CD4-positive, alpha-beta T cell treated with Interferon alpha-2 for 1 hour (primary cell): ENCODE measurements at regions not wholly inside any gene's neighbourhood (a gene's known extent, or its start where the extent isn't known, plus 50 kb on each side); places are given as distances from the start of the nearest gene placed in this dataset.
A peak's percentile ranks its signal among the peaks of the same experiment; 100 is the strongest.
"Not testable (repeated sequence)": the region's sequence is repeated elsewhere in the genome, so short reads cannot be mapped to it uniquely, and the experiment has no call there.

Source experiments
- DNase-seq, 2 donors: peaks; one replicate each; pipeline ENCODE4 v3.0.0-alpha.2; 2020 to 2022

DNA sequence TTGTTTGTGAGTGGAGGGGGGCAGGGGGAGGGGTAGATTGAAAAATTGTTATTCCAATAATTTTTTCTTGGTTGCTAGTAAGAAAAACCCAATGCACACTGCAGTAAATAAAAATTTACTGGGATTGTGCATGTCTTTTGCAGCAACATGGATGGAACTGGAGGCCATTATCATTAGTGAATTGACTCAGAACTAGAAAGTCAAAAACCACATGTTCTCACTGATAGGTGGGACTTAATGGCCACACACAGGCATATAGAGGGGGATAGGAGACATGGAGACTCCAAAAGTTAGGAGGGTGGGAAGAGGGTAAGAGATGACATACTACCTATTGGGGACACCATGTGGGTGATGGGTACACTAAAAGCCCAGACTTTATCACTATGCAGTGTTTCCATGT lies 67.2 kb downstream of the BUB3 start:
- DNase-seq: no peak

DNA sequence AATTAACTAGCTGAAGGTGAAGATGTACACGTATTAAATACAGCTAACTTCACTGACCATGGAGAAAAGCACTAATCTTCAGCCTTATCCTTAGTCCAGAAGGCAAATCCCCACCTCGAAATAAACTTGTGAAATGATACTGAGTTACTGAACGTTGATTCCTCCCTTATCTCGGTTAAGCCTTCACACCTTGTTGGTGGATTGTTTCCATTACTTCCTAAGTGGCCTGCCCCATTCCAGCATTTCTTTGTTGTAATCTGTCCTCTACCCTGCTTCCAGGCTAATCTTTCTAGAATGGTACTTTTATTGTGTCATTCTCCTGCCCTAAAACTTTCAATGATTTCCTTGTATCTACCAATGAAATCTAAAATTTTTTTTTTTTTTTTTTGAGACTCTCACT lies 68.6 kb downstream of the BUB3 start:
- DNase-seq: no peak

DNA sequence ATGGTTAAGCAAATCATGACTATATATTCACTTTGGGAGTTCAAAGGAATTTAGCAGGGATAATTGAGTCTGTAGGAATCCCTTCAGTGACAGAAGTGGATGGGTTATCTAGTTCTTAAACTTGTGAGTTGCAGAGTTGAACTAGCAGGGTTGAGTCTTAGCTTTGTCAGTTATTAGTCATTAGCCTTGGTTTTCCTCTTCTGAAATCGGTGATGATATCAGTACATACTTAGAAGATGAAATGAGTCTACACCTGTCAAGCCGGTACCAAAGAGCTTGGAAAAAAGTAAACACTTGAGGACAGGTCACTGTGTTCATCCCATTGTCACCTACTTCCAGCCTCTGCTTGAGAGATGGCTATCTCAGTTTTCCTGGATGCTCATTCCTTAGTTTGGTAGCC lies 73.5 kb downstream of the BUB3 start:
- DNase-seq: no peak

DNA sequence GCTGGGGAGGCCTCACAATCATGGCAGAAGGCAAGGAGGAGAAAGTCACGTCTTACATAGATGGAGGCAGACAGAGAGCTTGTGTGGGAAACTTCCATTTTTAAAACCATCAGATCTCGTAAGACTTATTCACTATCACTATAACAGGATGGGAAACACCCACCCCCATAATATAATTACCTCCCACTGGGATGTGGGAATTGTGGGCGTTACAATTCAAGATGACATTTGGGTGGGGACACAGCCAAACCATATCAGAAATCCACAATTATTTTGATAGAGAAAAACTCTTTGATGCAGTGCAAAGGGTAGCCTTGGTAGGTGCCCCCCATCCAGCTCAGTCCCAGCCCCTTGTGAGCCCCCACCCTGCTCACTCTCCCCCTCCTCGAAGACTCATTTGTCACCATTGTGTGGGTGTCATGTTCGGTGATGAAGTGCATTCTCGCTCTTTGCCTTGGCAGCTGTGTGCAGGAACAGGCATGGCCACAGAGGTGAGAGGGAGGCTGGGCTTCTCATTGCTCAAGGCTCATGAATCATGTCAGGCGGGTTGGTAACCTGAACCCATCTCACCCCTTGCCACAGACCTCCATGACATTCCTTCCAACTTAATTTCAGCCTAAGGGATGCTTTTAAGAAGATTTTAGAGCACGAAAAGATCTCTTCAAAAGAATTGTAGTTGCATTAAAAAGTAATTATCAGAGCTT lies 75.9 kb downstream of the BUB3 start:
- no peak for DNase-seq

DNA sequence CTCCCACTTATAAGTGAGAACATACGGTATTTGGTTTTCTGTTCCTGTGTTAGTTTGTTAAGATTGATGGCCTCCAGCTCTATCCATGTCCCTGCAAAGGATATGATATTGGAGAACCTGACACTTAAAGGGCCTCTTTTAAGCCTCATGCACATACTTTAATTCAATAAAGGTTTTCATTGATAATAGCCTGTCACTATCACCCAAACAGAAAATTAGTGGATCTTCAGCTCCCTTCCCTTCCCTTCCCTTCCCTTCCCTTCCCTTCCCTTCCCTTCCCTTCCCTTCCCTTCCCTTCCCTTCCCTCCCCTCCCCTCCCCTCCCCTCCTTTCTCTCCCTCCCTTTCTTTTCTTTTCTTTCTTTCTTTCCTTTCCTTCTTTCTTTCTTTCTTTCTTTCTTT lies 78.7 kb downstream of the BUB3 start:
- DNase-seq: not testable (repeated sequence)

DNA sequence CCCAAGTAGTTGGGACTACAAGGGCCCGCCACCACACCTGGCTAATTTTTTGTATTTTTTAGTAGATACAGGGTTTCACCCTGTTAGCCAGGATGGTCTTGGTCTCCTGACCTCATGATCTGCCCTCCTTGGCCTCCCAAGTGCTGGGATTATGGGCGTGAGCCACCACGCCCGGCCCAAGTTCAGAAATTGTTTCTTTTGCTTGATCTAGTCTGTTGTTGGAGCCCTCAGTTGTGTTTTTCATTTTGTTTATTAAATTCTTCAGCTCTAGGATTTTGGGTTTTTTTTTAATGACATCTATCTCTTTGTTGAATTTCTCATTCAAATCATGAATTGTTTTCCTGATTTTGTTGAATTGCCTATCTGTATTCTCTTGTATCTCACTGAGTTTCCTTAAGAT lies 80.8 kb downstream of the BUB3 start:
- DNase-seq: not testable (repeated sequence)

DNA sequence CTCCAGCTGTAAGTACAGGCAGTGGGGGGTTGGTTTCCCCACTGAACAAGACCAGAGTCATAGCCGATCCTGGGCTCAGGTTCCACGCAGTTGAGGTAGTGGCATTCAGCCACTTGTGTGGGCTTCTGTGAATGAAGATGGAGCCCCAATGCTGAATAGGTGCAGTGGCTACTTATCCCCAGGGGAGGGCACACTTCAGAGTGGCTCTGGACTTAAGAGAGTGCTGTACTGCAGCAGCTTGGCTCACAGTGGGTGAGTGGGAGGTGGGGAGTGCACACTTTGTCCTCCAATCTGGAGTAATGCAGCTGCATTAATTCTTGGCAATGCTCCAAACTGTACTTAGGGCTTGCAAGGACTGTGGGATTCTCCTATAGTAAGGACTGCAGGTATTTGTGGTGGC lies 81.9 kb downstream of the BUB3 start:
- no peak for DNase-seq

DNA sequence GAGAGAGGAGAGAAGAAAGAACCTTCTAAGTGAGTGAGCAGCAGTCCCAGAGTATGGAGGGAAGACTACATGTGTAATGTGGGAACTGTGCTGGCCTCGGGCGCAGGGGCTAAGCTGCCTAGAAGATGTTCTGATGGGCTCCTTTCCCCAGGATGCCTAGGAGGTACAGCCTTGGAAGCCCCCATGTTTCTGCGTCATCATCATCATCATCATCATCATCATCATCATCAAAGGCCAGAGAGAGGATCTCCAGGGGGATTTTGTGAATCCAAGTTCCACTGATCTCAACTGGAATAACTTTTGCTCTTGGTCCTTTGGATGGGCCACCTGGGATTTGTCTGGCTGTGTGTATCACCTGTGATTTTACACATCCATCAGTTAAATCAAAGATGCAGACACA lies 86.0 kb downstream of the BUB3 start:
- no peak for DNase-seq

DNA sequence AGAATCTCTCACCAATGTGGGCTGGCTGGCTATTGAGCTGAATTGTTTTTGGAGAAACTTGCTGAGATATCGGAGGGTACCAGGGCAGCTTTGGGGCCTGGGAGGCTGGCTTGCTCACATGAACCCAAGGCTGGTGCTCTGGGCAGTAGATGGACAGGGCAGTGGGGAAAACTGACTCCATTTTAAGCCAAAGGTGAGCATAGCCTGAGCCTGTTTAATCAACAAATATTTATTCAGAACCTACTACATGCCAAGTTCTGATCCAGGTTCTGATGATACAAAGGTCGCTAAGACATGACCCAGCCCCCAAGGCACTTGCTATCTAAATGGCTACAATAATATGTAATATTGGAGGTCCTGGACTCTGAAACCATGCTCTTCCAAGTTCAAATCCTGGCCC lies 86.6 kb downstream of the BUB3 start:
- no peak for DNase-seq

DNA sequence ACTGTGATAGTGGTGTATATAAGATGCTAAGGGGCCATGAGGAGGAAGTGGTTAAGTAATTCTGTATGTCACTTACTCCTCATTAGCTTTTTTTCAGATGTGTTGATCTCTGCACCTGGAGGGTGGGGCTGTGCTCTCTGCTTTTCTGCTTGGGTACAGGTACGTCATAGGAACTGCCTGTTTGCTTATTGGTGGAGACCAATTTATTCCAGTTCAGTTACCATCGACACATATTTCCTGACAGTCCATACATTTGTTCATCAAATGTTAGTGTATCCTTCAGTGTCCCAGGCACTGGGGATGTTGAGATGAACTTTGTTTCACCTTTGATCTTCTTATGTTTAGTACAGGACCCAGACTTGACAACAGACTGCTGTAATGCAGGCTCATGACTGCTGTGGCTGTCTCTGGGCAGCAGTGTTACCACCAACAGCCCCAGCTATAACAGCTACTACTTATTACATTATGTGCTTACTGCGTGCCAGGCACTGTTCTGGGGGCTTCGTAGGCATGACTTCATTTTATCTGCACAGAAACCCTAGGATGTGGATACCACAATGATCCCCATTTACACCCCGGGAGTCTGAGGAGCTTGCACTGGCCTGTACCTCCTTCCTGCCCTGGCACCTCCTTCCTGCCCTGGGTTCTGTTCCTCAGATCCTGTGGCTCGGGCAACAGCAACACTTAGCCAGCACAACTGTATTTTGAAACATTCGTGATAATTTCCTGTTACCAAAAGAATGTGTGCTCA lies 87.4 kb downstream of the BUB3 start:
- peak; percentile 70 to 83 for DNase-seq

DNA sequence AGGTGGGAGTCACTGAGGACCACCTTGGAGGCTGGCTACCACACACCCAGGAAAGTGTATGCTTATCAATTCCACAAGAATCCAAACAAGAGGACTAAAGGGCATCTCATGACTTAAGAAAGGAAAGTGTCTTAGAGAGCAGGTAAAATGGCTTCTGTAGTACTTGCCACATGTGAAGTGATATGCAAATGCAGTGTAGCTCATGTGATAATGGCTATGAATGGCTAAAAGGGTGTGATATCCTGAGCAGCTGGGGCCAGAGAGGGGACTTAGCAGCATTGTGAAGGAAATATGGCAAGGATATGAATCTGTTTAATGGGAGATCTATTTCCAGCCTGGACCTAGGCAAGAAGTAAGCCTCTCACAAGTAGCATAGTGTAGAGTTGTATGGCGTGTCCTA lies 90.5 kb downstream of the BUB3 start:
- no peak for DNase-seq

DNA sequence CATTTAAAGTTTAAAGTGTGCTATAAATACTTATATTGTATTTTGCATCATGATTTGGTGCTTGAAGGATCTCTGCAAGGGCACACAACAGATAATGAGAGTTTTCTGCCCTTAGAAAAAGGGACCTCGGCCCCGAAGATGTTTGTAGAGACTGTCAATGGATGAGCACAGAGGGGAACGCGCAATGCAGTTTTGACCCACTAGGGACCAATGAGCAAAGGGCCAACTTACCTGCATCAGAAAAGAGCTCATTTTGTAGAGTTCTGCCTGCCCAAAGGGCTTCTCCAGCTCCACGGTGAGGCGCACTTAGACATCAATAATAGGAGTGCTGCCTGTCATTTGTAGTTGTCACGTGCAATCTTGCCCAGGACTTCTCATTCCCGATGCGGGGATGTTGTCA lies 91.1 kb downstream of the BUB3 start:
- DNase-seq: no peak

DNA sequence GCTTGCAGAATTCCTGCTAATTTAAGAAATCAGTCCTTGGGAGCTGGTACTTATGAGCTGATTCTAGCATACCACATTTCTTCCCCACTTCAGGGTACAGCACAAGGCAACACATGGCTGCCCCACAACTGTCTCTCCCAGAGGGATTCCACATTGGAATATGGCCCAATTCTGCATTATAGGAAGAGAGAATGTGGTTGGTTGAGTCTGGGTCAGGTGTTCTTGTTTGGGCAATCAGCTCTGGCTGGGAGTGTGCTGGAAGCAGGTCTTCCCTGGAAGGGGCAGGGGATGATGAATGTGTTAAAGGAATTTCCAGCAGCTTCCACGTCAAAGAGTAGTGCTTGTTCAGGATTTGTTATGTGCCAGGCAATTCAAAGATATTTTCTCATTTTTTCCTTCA lies 95.7 kb downstream of the BUB3 start:
- no peak for DNase-seq

DNA sequence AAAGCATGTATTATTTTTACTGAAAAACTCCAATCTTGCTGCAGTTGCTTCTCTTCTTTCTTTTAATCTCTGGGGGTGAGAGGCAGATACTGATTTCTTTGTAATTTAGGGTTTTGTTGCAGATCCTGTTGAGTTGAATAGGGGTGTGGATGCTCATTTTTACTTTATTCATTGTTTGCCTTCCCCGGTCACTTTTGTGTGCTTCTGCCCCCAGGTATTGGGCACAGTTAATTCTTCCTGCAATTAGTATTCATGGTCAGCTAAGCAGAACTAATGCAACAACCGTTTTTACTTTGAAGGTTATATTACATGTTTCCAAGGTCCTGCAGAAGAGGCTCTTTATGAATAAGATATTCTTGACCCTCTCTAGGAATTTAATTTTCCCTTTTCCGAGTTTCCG lies 96.4 kb downstream of the BUB3 start:
- DNase-seq: no peak

DNA sequence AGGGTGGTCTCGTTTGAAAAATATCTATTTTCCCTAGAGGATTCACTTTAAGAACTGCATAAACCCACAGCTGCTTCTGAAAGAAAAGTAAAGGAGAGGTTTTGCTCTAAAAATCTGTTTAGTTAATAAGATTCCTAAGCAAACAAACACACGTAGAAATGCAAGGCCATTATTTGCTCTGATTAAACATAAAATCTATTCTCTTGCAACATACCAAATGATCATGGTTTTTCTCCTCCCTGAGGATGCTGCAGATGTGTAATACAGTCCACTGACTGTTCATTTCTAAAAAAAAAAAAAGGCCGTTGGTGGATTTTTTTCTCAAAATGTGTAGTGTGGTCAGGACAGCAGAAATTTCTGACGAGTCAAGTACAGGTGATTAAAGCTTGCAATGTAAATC lies 98.6 kb downstream of the BUB3 start:
- DNase-seq: no peak

DNA sequence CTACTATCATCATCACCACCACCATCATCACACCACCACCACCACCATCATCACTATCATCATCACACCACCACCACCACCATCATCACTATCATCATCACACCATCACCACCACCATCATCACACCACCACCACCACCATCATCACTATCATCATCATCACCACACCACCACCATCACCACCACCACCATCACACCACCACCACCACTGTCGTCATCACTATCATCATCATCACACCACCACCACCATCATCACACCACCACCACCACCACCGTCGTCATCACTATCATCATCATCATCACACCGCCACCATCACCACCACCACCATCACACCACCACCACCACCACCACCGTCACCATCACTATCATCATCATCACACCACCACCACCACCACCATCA lies 100.1 kb downstream of the BUB3 start:
- DNase-seq: peak in 1 of 2 donors; percentile 9

DNA sequence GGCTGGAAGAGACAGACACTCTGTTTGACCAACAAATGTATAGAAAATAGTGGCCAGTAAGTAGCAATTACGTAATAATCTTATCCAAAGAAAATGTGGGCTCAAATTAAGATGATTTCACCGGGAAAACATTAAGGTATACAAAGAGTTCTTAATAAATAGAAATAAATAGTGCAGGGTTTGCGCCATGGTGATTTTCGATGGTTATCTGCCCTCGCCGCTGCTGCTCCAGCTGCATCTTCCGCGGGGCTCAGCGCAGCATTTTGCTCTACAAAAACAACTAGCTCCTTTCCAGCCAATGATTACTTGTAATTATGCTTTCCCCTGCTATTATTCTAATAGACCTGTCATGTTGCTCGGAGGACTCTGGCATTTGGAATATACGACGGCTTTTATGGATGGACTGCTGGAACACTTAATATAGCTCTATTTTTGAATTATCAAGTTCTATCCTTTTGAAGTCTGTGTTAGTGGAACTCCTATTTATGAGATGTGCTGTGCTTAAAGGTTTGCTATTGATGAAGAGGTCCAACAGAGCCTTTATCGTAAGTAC lies 103.8 kb downstream of the BUB3 start:
- DNase-seq: no peak

DNA sequence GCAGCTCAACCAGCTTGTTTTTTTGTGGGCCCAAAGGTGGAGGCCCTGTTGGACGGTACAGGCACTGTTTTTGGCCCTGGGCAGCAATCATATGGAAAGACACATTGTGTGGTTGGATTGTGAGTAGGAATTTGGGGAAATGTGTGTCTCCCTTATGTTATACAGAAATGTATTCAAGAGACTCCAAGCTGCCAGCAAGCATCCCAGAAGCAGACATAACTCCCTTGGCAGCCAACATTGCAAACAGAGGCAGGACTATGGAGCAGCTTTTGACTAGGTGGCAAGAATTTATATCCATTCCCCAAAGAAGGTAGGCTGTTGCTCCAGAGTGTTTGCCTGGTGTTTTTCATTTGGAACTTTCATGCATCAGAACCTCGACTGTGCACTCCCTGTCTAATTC lies 104.9 kb downstream of the BUB3 start:
- DNase-seq: no peak

DNA sequence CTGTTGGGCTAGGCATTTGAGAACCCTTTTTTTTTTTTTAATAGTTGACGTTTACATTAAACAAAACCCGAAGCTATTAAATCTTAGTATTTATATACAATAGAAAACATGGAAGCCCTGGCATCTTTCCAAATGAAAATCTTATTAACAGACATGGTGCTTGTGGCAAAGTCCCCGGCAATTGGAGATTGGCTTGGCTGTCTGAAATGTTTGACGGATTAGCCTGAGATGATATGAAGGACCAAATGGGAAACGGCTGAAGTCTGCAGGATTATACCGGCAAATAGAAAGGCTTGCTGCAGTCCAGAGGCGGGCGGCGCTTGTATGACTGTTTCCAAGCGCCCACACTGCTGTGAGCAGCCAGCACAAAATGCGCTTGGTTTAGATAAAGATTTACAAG lies 105.6 kb downstream of the BUB3 start:
- no peak for DNase-seq

DNA sequence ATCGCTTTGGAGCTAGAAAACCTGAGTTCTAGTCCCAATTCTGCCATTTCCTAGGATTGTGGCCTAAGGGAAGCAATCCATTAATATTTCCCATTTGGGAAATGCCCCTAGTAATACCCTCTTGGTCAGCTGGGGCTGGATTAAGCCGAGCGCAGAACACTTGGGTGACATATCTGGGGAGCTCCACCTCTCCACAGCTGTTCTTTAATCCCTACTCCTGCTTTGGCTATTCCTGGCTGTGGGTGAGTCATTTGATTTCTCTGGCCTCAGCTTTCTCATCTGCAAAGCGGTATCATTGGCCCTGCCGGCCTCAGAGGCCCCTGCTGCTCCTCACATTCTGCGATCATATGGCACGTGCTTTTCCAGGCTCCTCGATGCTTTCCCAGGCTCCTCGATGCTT lies 108.3 kb downstream of the BUB3 start:
- no peak for DNase-seq

DNA sequence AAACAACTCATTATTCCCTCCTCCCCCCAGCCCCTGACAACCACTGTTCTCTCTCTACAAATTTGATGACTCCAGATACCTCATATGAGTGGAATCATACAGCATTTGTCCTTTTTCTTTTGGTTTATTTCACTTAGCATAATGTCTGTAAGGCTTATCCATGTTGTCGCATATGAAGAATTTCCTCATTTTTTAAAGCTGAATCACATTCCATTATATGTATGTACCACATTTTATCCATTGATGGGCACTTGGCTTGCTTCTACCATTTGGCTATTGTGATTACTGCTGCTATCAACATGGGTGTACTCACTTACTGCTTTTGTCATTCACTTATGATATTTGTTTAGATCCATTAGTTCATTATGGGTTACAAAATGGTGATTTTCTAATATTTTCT lies 112.8 kb downstream of the BUB3 start:
- no peak for DNase-seq

DNA sequence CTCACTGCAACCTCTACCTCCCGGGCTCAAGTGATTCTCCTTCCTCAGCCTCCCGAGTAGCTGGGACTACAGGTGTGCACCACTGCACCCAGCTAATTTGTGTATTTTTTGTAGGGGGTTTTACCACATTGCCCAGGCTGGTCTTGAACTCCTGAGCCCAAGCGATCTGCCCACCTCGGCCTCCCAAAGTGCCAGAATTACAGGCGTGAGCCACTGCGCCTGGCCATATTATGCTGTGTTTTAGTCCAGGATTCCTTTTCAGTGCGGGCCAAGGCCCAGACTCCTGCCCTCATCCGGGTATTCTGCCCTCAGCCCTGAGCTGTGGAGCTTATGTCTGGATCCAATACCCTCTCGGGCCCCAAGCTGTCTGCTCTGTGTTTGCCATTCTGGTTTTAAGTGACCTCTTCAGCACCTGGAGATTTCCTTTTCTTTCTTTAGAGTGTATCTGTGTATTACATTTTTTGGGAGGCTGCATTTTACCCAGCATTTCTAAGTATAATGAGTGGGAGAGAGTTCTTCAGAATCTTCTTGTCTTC lies 114.9 kb downstream of the BUB3 start:
- no peak for DNase-seq

DNA sequence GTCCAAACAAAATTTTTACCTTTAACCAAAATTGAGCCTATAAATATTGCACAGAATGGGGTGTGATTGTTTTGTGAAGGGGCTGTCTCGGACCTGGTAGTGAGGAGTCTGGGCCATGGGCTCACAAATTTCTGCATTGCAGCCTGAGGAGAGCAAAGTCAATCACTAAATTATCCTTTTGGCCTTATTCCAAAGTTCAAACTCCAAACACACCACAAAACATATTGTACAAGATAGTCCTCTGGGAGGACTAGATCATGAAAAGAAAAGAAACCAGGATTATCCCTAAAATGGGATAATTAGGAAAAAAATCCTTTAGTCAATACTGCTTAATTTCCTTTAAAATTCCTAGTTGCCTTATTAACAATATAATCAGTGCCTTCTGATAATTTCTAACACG lies 115.5 kb downstream of the BUB3 start:
- DNase-seq: no peak

DNA sequence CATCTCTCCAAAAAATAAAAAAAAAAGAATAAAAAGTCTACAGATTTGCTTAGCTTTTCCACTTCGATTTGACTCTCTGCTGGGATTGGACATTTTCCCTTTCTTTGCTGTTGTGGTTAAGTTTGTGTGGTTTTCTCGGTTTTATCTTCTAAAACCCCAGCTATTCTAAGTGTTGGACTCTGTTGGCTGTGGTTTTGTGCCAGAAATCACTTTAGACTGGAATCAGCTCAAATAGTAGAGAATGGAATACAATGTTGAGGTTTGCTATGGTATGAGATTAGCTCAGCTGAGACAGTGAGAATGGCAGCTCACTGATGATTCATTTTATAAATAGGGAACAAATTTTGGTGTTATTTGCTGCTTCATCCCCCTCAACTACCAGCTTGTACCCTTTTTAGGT lies 116.0 kb downstream of the BUB3 start:
- no peak for DNase-seq
